GM21360 (cell line): ENCODE measurements at regions not wholly inside any gene's neighbourhood (a gene's known extent, or its start where the extent isn't known, plus 50 kb on each side); places are given as distances from the start of the nearest gene placed in this dataset.
"Not testable (repeated sequence)": the region's sequence is repeated elsewhere in the genome, so short reads cannot be mapped to it uniquely, and the experiment has no call there.

ENCODE experiments used
- ATAC-seq: cut with Tn5 transposase; IDR thresholded peaks from one replicate; pipeline ENCODE4 v1.9.1; 2021; ENCODE audit warnings: mild to moderate bottlenecking, moderate library complexity; ENCODE audit not compliant: unreplicated experiment

- no peak for ATAC-seq
Measured at GRCh38 chr4:158122501-158122900, 50.3 kb downstream of the GASK1B start.

- no peak for ATAC-seq
Measured at GRCh38 chr4:158121161-158121579, 51.7 kb downstream of the GASK1B start.

DNA sequence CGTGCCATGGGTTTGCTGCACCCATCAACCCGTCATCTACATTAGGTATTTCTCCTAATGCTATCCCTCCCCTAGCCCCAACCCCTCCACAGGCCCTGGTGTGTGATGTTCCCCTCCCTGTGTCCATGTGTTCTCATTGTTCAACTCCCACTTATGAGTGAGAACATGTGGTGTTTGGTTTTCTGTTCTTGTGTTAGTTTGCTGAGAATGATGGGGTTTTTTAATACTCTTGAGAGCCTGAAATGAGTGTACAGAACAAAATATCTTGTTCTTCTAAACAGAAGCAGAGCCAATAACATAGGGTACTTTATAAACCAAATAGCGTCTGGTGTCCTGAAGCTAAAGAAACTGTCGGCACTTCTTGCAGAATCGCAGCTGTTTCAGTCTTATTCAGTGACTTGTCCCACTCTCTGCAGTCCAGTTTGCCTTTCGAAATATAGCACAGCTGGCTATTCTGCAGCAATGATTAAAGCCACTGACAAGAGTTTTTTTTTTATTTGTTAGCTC is 52.1 kb downstream of the GASK1B start:
- not testable (repeated sequence) for ATAC-seq

DNA sequence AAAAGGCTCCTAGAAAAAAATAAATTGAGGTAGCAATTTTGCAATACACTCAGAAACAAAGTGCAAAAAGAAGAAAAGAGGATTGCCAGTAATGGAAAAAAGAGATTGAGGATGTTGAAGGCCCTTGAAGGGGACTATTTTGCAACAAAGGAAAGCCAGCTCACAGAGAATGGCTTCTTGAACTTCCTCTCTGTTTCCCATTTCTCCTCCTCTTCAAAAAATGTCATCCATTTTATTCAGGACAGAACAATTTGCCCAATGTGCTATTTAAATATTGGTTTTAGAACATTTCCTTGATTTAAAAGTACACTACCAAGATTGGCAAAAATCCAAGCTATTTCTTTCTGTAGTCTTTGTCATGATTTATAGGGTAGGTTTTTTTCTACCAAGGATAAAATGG is 60.2 kb downstream of the GASK1B start:
- no peak for ATAC-seq

GRCh38 chr4:158111241-158111640 is 61.6 kb downstream of the GASK1B start:
- ATAC-seq: no peak

DNA sequence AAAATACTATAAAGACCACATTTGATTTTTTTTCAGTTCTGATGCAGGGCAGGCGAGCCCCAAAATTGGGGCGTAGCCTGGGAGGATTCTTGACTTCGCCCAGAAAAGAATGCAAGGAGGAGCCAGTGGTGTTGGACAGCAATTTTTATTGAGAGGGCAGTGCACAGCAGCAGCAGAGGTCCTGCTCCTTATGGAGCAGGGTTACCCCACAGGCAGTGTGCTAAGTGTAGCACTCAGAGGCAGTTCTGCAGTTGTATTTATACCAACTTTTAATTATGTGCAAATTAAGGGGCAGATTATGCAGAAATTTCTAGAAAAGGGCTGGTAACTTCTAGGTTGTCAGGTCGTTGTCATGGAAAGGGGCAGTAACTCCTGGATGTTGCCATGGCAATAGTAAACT is 69.9 kb downstream of the GASK1B start:
- ATAC-seq: no peak

- no peak for ATAC-seq
Measured at GRCh38 chr4:158099686-158100085, 73.1 kb downstream of the GASK1B start.

DNA sequence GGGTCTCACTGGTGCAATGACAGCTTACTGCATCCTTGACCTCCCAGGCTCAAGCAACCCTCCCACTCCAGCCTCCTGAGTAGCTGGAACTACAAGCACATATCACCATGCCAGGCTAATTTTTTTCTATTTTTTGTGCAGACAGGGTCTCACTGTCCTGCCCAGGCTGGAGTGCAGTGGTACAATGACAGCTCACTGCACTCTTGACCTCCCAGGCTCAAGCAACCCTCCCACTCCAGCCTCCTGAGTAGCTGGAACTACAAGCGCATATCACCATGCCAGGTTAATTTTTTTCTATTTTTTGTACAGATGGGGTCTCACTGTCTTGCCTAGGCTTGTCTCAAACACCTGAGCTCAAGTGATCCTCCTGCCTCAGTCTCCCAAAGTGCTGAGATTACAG is 74.0 kb downstream of the GASK1B start:
- no peak for ATAC-seq

GRCh38 chr4:158094413-158095134 is 78.3 kb downstream of the GASK1B start:
- ATAC-seq: no peak

DNA sequence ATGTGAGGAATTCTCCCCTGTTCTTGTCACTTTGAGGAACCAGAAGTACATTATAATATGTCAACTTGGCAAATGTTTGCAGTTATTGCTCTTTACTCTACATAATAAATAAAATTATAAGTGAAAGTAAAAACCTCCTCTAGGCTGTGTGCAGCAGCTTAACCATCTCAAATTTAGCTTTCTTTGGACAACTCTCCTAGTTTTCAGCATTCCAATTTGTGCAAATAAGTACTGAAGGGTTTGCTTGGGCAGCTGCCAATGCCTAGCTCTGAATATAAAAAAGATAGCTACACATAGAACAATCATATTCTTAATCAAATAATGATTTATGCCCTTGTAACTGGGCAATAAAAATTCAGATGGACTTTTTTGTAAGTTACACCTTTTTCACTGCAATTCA is 82.5 kb downstream of the GASK1B start:
- ATAC-seq: no peak

GRCh38 chr4:158089897-158090296 is 82.9 kb downstream of the GASK1B start:
- not testable (repeated sequence) for ATAC-seq

GRCh38 chr4:158080354-158080753 is 92.5 kb downstream of the GASK1B start:
- ATAC-seq: no peak

DNA sequence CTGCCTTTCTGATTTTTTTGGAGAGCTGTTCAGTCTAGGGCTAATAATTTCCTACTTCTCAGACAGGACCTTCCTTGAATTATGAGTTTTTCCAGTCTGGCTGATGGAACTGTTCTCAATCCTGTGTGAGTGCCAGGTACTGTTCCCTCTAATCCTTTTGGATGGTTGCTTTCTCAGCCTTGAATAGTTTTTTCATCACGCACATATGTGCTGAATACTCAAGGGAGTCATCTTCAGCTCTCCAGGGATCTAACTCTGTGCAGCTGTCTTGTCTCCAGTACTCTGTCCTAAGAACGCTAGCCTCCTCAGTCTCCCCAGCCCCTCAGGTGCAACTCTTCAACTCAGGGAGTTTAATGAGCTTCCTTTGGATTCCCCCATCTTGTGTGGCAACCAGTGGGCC is 93.2 kb downstream of the GASK1B start:
- ATAC-seq: no peak

DNA sequence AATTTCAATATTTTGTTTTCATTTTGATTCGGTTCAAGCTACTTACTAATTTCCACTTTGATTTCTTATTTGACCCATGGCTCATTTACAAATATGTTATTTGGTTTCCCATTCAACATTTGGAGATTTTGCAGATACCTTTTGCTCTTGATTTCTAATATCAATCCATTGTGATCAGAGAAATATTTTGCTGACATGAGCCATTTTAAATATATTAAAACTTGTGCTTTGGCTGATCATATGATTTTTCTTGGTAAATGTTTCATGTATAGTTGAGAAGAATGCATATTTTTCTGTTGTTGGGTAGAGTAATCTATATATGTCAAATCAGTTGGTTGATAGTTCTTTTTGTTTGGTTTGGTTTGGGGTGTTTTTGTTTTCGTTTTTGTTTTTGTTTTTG is 95.0 kb downstream of the GASK1B start:
- ATAC-seq: no peak

DNA sequence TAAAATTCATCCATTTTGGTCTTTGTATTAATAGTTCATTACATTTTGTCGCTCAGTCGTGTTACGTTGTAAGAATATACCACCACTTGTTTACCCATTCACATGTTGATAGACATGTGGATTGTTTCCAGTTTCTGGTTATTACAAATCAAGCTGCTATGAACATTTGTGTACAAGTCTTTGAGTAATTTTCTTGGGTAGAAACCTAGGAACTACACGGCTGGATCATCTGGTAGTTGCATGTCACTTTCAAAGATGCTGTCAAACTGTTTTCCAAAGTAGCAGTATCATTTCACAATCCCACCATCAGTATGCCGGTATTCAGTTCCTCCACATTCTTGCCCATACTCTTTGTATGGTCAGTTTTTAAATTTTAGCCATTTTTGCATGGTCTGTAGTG is 98.0 kb downstream of the GASK1B start:
- no peak for ATAC-seq

DNA sequence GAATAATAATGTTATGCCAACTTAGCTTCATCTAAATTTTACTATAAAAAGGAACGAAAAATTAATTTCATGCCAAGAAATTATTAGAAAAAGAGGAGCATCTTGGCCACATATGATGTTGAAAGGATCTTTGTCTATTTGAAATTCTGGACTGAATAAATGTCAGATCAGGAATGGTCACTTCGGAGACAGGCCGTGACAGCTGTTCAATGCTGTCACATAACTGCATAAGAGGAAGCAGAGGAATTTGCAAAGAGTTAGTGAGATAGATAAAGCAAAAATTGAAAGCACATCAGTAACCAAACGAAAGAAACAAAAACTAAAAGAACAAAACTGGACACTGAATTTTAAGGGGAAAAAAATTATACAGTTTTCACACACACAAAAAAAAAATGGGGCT is 100.9 kb downstream of the GASK1B start:
- no peak for ATAC-seq

DNA sequence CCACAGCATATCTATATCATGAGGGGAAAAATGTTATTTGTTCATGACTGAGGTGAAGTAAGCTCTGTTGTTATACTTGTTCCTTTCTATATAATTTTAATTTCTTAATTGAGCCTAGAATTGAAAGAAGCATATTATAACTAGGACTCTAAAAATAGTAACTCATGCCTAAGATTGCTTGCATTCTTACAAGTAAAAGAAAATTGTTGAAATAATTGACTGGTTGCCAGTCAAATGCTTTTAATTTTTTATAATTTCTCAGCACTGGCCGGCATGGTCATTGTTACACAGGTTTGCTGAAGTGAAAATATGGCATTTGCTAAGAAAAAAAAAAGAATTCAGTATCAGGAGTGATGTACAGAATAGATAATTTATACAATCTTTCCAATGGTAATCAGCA is 104.8 kb downstream of the GASK1B start:
- ATAC-seq: no peak

GRCh38 chr4:158067646-158068045 is 105.2 kb downstream of the GASK1B start:
- no peak for ATAC-seq

DNA sequence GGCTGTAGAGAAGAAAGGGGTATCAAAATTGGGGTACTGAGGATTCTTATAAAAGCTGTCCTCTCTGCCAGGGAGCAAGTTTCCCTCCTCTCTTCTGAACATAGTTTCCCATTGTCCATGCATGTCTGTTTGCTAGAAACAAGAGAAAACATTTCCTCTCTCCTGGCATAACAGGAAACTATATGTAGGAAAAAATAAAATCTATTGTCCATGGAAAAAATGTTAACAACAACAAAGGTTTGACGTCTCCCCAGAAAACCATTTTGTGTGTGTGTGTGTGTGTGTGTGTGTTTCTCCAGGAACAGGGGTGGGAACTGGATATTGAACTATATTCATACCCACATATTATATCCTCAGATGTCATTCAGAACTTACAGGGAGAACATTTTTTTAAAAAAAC is 107.2 kb downstream of the GASK1B start:
- no peak for ATAC-seq

- ATAC-seq: no peak
Measured at GRCh38 chr4:158065176-158065575, 107.6 kb downstream of the GASK1B start.

- ATAC-seq: no peak
Measured at GRCh38 chr4:158056689-158057245, 116.1 kb downstream of the GASK1B start.

- ATAC-seq: no peak
Measured at GRCh38 chr4:158055668-158056067, 117.2 kb downstream of the GASK1B start.

DNA sequence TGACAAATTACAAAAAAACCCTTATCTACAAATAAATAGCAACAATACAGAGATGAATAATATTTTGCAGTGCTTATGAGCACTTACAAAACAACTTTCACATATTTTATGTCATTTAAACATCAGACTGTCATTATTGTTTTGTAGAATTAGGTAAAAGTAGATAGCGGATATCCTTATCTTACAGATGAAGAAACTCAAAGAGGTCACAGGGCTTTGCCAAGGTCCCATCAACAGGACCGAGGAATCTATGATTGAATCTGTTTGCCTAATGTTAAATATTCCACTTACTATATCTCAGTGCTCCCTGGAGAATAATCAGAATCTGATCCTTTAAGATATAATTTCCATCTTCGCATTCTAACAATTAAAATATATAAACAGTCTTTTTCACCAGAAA is 119.0 kb downstream of the GASK1B start:
- no peak for ATAC-seq
